Thoracic aorta (tissue), 2 donors: ENCODE measurements at regions not wholly inside any gene's neighbourhood (a gene's known extent, or its start where the extent isn't known, plus 50 kb on each side); places are given as distances from the start of the nearest gene placed in this dataset.

Experiments used
- ATAC-seq: fragments of 150-250 bp; one replicate; pipeline ENCODE4 v1.8.0; 2017; ENCODE audit warnings: low read depth; ENCODE audit not compliant: insufficient number of reproducible peaks, low FRiP score
- DNase-seq: peaks from one replicate; pipeline ENCODE4 v3.0.0-alpha.2; 2020; ENCODE audit warnings: low spot score
- H3K27ac ChIP-seq, 2 donors: fragments of 200-600 bp; sonication (generic); 1 replicate in 1 of 2; 2 replicates in 1 of 2; pipeline ENCODE4 v1.5.1; 2016; ENCODE audit warnings: mild to moderate bottlenecking in 2 of 2, moderate library complexity in 2 of 2
- H3K27me3 ChIP-seq: fragments of 200-600 bp; sonication (generic); replicated peaks from 2 replicates; pipeline ENCODE4 v1.6.0; 2016; ENCODE audit warnings: mild to moderate bottlenecking; ENCODE audit not compliant: insufficient read depth
- H3K36me3 ChIP-seq: fragments of 200-600 bp; sonication (generic); one replicate; pipeline ENCODE4 v1.5.1; 2016
- H3K4me1 ChIP-seq, 2 donors: fragments of 200-600 bp; sonication (generic); 1 replicate in 1 of 2; 2 replicates in 1 of 2; pipeline versions ENCODE4 v1.5.1 to v1.6.0; 2016; ENCODE audit warnings: low read depth in 2 of 2, mild to moderate bottlenecking in 1 of 2; ENCODE audit not compliant: control insufficient read depth in 1 of 2
- H3K4me3 ChIP-seq: fragments of 200-600 bp; sonication (generic); 2 replicates; pipeline ENCODE4 v1.5.1; 2016; ENCODE audit warnings: mild to moderate bottlenecking
- H3K9me3 ChIP-seq: fragments of 200-600 bp; sonication (generic); 2 replicates; pipeline ENCODE4 v1.5.1; 2016
- CTCF ChIP-seq: fragments of 200-600 bp; sonication (generic); IDR thresholded peaks from one replicate; pipeline ENCODE4 v1.5.1; 2019; ENCODE audit warnings: antibody characterized with exemption

- no peak for TF ChIP-seq CTCF
- no peaks in the 10 kb centered on the region for H3K27me3 ChIP-seq
- H3K4me3 ChIP-seq = no peak overlapping the region
- DNase-seq = no peak
- no peaks in the 10 kb centered on the region for H3K36me3 ChIP-seq
- no peaks in the 10 kb centered on the region for H3K4me1 ChIP-seq
- ATAC-seq = no peak
- H3K9me3 ChIP-seq = no peaks in the 10 kb centered on the region
- H3K27ac ChIP-seq = no peak overlapping the region
Measured at GRCh38 chr4:23373261-23373660, 516.6 kb downstream of the PPARGC1A start.

- H3K27me3 ChIP-seq = no peaks in the 10 kb centered on the region
- H3K27ac ChIP-seq = no peak overlapping the region
- no peak overlapping the region for H3K4me3 ChIP-seq
- no peak for DNase-seq
- no peaks in the 10 kb centered on the region for H3K4me1 ChIP-seq
- no peaks in the 10 kb centered on the region for H3K36me3 ChIP-seq
- no peaks in the 10 kb centered on the region for H3K9me3 ChIP-seq
- TF ChIP-seq CTCF = no peak
- ATAC-seq = no peak
Measured at GRCh38 chr4:23371533-23371932, 518.3 kb downstream of the PPARGC1A start.

GRCh38 chr4:23369331-23369730 lies 520.5 kb downstream of the PPARGC1A start:
- DNase-seq = no peak
- no peak overlapping the region for H3K4me3 ChIP-seq
- no peak for ATAC-seq
- no peak for TF ChIP-seq CTCF
- no peaks in the 10 kb centered on the region for H3K27me3 ChIP-seq
- H3K27ac ChIP-seq = no peak overlapping the region
- no peaks in the 10 kb centered on the region for H3K4me1 ChIP-seq
- no peaks in the 10 kb centered on the region for H3K36me3 ChIP-seq
- H3K9me3 ChIP-seq = no peaks in the 10 kb centered on the region

- H3K4me3 ChIP-seq = no peak overlapping the region
- ATAC-seq (no peak), DNase-seq (no peak)
- H3K27me3 ChIP-seq = no peaks in the 10 kb centered on the region
- TF ChIP-seq CTCF = no peak
- H3K9me3 ChIP-seq = no peaks in the 10 kb centered on the region
- H3K36me3 ChIP-seq = no peaks in the 10 kb centered on the region
- H3K4me1 ChIP-seq = no peaks in the 10 kb centered on the region
- H3K27ac ChIP-seq = no peak overlapping the region
Measured at GRCh38 chr4:23368081-23368697, 521.7 kb downstream of the PPARGC1A start.

- no peaks in the 10 kb centered on the region for H3K9me3 ChIP-seq
- DNase-seq (no peak), ATAC-seq (no peak)
- no peak for TF ChIP-seq CTCF
- H3K27ac ChIP-seq = no peak overlapping the region
- no peak overlapping the region for H3K4me3 ChIP-seq
- no peaks in the 10 kb centered on the region for H3K4me1 ChIP-seq
- H3K27me3 ChIP-seq = no peaks in the 10 kb centered on the region
- no peaks in the 10 kb centered on the region for H3K36me3 ChIP-seq
Measured at GRCh38 chr4:23366557-23366906, 523.3 kb downstream of the PPARGC1A start.
